ENCODE measurements at regions not wholly inside any gene's neighbourhood (a gene's known extent, or its start where the extent isn't known, plus 50 kb on each side); places are given as distances from the start of the nearest gene placed in this dataset.

DNA sequence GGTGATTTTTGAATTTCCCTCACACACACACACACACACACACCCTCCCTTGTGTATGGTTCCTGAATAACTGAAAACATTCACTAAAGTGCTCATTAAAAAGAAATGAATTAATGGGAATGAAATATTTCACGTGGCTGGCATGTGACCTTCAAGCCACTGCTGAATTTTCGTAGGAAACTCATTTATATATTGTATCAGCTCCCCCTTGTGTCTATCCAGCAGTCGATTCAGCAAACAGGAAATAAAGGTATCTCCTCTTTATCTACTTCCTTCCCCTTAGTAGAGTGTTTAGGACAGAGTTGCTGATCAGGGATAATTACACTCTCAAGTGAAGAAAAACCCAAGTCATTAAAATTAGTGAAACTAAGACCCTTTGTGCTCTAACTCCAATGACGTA lies 912.6 kb upstream of the LCORL start:
- Histone ChIP-seq H3K27ac (no peak overlapping the region), H3K4me3 (no peak overlapping the region), H3K36me3 (no peaks in the 10 kb centered on the region), H3K9me3 (no peaks in the 10 kb centered on the region), H3K4me1 (no peaks in the 10 kb centered on the region), H3K27me3 (no peaks in the 10 kb centered on the region)
- TF ChIP-seq, protein P1, sequence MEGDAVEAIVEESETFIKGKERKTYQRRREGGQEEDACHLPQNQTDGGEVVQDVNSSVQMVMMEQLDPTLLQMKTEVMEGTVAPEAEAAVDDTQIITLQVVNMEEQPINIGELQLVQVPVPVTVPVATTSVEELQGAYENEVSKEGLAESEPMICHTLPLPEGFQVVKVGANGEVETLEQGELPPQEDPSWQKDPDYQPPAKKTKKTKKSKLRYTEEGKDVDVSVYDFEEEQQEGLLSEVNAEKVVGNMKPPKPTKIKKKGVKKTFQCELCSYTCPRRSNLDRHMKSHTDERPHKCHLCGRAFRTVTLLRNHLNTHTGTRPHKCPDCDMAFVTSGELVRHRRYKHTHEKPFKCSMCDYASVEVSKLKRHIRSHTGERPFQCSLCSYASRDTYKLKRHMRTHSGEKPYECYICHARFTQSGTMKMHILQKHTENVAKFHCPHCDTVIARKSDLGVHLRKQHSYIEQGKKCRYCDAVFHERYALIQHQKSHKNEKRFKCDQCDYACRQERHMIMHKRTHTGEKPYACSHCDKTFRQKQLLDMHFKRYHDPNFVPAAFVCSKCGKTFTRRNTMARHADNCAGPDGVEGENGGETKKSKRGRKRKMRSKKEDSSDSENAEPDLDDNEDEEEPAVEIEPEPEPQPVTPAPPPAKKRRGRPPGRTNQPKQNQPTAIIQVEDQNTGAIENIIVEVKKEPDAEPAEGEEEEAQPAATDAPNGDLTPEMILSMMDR (IDR thresholded peaks at IDR 0.05): no peak
- intact Hi-C loops (cut with DNase I): no loop called here
- DNase-seq (ENCODE audit: low spot score in 2 of 2): no peak

DNA sequence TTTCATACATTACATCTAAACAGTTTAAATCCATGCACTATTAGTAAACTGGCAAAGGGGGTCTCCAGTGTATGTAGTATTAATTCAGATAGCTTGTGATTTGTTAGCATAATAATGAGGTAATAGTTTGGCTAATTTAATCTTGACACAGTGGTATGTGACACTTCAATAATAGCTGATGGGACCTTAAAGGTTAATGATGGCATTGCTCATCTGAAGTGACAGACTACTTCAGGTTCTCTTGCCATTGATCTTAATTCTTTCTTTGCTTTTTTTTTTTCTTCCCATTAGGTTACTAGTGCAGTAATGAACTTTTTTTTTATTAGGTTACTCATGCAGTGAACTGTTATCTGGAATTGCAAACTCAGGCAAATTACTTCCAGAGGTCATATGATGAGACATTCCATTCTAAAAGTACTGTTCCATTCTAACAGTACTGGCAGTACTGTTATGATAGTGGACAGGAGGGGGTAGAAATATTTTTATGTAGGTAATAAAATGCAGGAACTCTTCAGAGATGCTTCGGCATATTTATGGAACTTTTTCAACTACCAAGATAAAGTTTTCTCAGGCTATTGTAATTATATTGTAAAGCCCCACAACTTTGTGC lies 911.3 kb upstream of the LCORL start:
- TF ChIP-seq, protein P1 (IDR thresholded peaks at IDR 0.05): no peak
- Histone ChIP-seq H3K9me3 (no peaks in the 10 kb centered on the region), H3K27me3 (no peaks in the 10 kb centered on the region), H3K36me3 (no peaks in the 10 kb centered on the region), H3K4me1 (no peaks in the 10 kb centered on the region), H3K4me3 (no peak overlapping the region), H3K27ac (no peak overlapping the region)
- intact Hi-C loops (cut with DNase I): no loop called here
- DNase-seq (ENCODE audit: low spot score in 2 of 2): no peak

DNA sequence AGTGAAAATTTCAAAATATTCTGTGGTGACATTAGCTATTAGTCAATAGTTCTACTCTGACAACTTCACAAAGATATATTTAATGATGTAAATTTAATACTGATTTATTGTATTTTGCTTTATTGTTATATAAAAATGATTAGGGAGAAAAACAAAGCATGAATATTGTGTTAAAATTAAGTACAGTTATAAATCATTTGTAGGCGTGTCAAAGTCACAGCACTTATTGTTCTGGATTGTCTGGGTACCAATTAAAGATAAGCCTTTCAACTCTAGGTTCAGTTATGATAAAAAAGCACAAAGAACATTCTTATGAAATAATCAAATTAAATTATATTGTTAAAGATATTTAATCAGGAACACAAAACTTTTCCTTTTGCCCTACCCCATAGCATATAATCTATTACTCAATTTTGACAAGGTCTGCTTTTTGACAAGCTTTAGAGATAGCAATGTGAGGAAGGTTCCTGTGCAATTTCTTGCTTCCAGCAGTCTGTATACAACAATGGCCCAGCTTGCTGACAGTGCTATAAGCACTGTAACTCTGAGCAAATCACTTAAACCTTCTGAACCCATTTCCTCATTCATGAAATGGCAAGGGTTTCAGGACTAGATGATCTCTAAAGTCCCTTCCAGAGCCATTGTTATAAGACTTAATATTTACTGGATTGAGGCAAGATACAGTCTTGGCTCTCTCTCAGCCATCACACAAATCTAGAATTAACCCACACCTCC lies 910.3 kb upstream of the LCORL start:
- H3K27ac ChIP-seq: no peak overlapping the region
- H3K4me1 ChIP-seq: no peaks in the 10 kb centered on the region
- H3K9me3 ChIP-seq: no peaks in the 10 kb centered on the region
- H3K4me3 ChIP-seq: no peak overlapping the region
- H3K27me3 ChIP-seq: no peaks in the 10 kb centered on the region
- intact Hi-C loops (cut with DNase I): no loop called here
- TF ChIP-seq, protein P1 (IDR thresholded peaks at IDR 0.05): no peak
- H3K36me3 ChIP-seq: no peaks in the 10 kb centered on the region
- no peak for DNase-seq (ENCODE audit: low spot score in 2 of 2)

DNA sequence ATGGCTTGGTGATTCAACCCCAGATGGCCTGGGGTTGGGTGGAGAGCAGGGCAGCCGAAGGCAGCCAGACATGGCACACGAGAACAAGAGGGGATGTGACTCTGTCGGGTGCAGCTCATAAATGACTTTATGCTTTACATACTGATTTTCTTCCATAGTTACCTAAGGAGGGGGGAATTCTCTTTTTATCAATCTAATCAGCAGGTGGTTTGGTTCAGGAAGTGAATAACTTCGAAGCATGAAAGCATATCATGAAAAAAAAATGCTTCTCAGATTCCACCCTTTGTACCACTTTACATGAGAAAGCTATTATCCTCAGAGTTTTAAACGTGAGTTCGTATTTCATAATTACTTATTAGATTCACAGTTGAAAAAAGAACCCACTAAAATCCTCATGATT lies 908.9 kb upstream of the LCORL start:
- Histone ChIP-seq H3K36me3 (no peaks in the 10 kb centered on the region), H3K27ac (no peak overlapping the region), H3K4me3 (no peak overlapping the region), H3K4me1 (no peaks in the 10 kb centered on the region), H3K9me3 (no peaks in the 10 kb centered on the region), H3K27me3 (no peaks in the 10 kb centered on the region)
- DNase-seq (ENCODE audit: low spot score in 2 of 2): no peak
- intact Hi-C loops (cut with DNase I): no loop called here
- TF ChIP-seq, protein P1 (IDR thresholded peaks at IDR 0.05): no peak

DNA sequence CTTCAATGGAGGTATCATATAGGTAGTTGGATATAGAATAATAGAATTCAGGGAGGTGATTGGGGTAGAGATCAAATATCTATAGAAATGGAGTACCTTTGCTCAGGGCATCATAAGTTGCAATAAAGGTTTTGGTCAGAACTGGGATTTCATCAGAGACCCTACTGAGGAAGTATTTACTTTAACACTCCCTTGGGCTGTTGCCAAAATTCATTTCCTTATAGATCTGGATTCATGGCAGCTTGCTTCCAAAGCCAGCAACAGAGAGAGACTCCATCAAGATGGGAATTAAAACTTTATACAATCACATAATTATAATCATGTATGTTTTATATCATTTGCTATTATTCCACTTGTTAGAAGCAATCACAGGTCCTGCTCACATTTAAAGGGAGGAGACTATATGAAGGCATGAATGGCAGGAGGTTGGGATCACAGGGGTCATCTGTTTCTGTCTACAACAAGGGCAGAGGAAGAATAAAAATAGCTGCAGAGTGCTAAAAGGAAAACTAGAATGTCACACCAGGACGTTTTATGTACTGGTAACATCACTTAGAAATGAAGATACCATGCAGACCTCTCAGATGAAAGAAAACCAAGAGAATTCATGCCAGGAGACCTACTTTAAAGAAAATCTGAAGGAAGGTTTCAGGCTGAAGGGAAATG lies 902.1 kb upstream of the LCORL start:
- Histone ChIP-seq H3K9me3 (no peaks in the 10 kb centered on the region), H3K27ac (no peak overlapping the region), H3K36me3 (no peaks in the 10 kb centered on the region), H3K4me3 (no peak overlapping the region), H3K27me3 (no peaks in the 10 kb centered on the region), H3K4me1 (no peaks in the 10 kb centered on the region)
- intact Hi-C loops (cut with DNase I): no loop called here
- TF ChIP-seq, protein P1 (IDR thresholded peaks at IDR 0.05): no peak
- no peak for DNase-seq (ENCODE audit: low spot score in 2 of 2)

All from ascending aorta (tissue), 2 donors.